CD4-positive, alpha-beta T cell treated with Interleukin-15 for 4 hours (primary cell): ENCODE measurements at regions not wholly inside any gene's neighbourhood (a gene's known extent, or its start where the extent isn't known, plus 50 kb on each side); places are given as distances from the start of the nearest gene placed in this dataset.

Experiments
- DNase-seq: peaks from one replicate; pipeline ENCODE4 v3.0.0-alpha.2; 2020; ENCODE audit warnings: low spot score

- DNase-seq: no peak
These were observed 91.8 kb upstream of the ZNF521 start for GRCh38 chr18:25443776-25444175.

- no peak for DNase-seq
These were observed 83.3 kb upstream of the ZNF521 start for GRCh38 chr18:25435149-25435782.

GRCh38 chr18:25434745-25435144, 82.8 kb upstream of the ZNF521 start:
- no peak for DNase-seq

- no peak for DNase-seq
These were observed 81.6 kb upstream of the ZNF521 start for GRCh38 chr18:25433590-25433989.

GRCh38 chr18:25425024-25425423, 73.1 kb upstream of the ZNF521 start:
- no peak for DNase-seq

- no peak for DNase-seq
These were observed 71.8 kb upstream of the ZNF521 start for GRCh38 chr18:25423760-25424159.

- DNase-seq: no peak
These were observed 71.3 kb upstream of the ZNF521 start for GRCh38 chr18:25423267-25423666.

- no peak for DNase-seq
These were observed 70.3 kb upstream of the ZNF521 start for GRCh38 chr18:25422230-25422629.

- DNase-seq: no peak
These were observed 68.3 kb upstream of the ZNF521 start for GRCh38 chr18:25420077-25420825.

GRCh38 chr18:25416374-25416773, 64.4 kb upstream of the ZNF521 start:
- DNase-seq: no peak

GRCh38 chr18:25409971-25410370, 58.0 kb upstream of the ZNF521 start:
- DNase-seq: no peak

GRCh38 chr18:25408293-25408692, 56.3 kb upstream of the ZNF521 start:
- no peak for DNase-seq
